HG02571 (cell line): ENCODE measurements at regions not wholly inside any gene's neighbourhood (a gene's known extent, or its start where the extent isn't known, plus 50 kb on each side); places are given as distances from the start of the nearest gene placed in this dataset.

Source experiments
- ATAC-seq: cut with Tn5 transposase; IDR thresholded peaks from one replicate; pipeline ENCODE4 v1.9.1; 2021; ENCODE audit warnings: mild to moderate bottlenecking, moderate library complexity; ENCODE audit not compliant: unreplicated experiment

- ATAC-seq, result no peak
Measured at GRCh38 chr9:79120533-79120932, 451.2 kb upstream of the TLE4 start.

GRCh38 chr9:79120941-79121340, 450.8 kb upstream of the TLE4 start:
- ATAC-seq, result no peak

GRCh38 chr9:79123415-79123814, 448.4 kb upstream of the TLE4 start:
- no peak for ATAC-seq

DNA sequence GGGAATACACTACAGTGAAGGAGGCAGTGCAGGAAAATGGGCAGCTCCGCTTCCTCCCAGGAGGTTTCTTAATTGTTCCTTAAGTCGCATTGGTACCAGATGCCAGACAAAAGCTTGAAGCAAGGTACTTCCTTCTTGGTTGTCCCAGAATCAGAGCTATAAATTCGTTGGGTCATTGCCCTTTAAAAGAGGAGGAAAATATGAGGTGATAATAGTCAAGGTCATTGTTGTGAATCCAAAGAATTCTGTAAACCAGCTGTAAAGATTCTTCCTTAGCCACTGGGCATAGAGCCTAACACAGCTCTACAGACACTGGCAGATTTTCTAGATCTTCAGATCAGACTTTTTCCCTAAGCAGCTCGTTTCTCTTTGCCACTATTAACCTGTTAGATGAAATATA, 444.1 kb upstream of the TLE4 start:
- no peak for ATAC-seq

DNA sequence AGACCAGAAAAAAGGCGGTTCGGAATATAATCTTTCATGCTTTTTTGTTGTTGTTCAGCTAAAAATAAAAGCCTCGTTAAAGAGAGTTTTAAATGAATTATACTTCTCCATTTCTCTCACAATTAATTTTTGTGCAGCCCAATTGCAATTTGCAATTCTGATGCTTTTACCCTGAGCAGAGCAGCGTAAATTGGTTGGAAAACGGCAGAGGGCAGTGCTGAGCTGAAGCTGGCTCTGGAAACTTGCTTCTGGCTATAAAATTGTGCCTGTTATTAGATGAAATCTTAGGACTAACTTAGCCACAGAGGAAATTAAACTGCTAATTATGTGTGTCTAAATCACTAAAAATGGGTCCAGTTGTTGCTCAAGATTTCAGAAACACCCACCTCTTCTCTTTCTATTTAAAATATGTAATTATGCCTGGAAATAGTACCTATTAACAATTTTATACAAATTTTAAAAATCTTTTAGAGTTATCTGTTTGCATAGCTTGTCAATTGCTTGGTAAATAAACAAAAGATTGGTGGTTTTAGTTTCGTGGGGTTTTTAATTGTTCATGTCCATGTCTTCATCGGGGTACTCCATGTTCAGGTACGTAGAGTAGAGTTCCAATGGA, 441.8 kb upstream of the TLE4 start:
- ATAC-seq, result no peak

- no peak for ATAC-seq
Measured at GRCh38 chr9:79131246-79131774, 440.5 kb upstream of the TLE4 start.

- no peak for ATAC-seq
Measured at GRCh38 chr9:79131824-79132377, 439.9 kb upstream of the TLE4 start.

GRCh38 chr9:79134654-79135053, 437.1 kb upstream of the TLE4 start:
- no peak for ATAC-seq

DNA sequence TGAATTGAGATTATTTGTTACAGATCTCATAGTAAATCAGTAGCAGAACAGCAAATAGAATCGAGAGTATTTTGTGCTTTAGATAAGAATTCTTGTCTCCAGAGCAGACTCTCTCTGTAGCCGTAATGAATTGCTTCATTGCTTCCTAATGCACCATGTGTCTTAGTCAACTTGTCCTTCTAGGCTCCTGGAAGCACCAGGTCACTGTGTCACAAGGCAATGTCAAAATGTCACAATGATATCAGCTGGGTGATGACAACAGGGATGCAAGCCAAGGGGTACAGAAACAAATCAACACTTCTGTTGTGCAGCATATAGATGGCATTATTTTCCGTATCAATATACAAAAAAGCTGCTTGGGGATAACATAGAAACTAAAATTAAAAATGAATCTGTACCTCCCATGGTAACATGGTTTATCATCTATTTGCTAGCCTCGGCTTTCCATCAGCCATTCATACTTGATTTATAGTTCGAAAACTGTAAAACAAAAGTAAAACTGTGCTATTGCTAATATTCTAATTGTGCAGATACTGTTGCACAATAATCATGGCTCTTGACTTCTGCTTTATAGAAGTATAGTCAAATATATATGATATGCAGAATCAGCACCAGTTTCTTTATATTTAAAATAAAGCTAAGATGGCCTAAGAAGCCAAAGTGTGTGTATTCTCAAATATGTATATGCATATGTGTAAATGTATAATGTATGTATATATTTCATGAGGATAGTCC, 435.9 kb upstream of the TLE4 start:
- no peak for ATAC-seq

DNA sequence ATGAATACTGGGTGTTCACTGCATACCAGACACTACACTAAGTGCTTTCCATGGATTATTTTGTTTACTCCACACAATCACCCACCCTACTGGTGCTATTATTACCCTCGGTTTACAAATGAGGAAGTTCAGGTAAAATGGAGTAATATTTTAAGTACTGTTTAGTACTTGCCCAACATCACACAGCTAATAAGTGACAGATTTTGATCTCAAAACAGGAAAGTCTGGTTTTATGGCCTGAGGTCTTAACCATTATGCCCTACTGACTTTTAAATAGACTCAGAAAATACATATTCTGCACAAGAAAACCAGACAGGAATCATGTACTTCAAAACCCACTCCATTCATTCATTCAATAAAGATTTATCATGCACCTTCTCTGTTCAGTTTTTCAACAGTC, 431.0 kb upstream of the TLE4 start:
- no peak for ATAC-seq

DNA sequence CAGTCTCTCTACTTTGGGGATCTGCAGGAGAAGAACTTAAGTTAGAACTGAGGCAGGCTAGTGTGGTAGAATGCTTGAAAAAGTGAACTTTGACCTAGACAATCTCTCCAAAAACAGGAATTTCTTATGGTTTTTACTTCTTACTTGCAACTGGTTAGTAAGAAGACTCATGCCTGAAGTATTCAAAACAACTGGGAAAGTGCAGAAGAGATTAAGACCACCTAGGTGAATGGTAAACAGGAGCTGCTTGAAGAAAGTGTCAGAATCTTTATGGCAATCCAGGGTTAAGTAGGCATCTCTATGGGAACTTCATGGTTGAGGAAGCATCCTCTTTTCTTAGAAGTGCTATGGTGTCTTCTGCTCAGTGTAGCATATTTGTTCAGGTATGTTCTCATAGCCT, 428.6 kb upstream of the TLE4 start:
- ATAC-seq, result no peak

DNA sequence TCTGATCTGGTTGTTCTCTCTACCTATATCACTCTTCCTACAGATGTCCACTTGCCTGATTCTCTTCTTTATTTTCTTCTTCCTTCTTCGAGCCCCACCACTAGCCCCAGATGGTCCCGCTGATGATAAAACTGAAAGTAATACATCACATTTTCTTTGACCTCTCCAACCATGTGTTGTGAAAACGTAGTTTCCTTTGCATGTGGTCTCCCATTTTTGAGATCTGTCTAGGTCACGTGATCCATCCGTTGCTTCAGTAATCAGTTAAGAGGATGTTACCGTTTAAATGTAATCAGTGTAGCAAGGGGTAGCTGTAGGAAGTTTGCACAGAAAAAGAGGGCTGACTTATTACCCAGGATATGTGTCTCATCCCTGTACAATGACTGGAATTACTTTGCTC, 426.3 kb upstream of the TLE4 start:
- ATAC-seq, result no peak

- no peak for ATAC-seq
Measured at GRCh38 chr9:79149585-79149984, 422.2 kb upstream of the TLE4 start.

- no peak for ATAC-seq
Measured at GRCh38 chr9:79151791-79152190, 420.0 kb upstream of the TLE4 start.

- no peak for ATAC-seq
Measured at GRCh38 chr9:79152306-79152705, 419.5 kb upstream of the TLE4 start.

GRCh38 chr9:79154806-79155205, 417.0 kb upstream of the TLE4 start:
- no peak for ATAC-seq

- no peak for ATAC-seq
Measured at GRCh38 chr9:79155308-79155707, 416.5 kb upstream of the TLE4 start.

DNA sequence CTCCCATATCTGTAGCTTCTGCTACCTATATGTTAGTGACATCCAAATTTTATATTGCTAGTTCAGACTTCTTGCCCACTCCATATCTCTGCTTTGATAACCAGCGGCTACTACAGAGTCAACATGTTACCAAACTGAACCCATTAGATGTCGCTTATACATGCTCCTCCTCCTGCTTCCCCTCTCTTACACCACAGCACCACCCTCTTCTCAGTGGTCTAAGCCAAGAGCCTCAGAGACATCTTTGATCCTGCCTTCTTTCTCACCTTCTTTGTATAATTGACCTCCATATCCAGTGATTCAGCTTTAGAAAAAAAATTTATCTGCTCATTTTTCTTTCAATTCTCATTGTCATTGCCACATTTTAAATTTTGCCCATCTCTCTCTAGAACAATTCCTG, 408.2 kb upstream of the TLE4 start:
- no peak for ATAC-seq

- ATAC-seq, result no peak
Measured at GRCh38 chr9:79164406-79164805, 407.4 kb upstream of the TLE4 start.

DNA sequence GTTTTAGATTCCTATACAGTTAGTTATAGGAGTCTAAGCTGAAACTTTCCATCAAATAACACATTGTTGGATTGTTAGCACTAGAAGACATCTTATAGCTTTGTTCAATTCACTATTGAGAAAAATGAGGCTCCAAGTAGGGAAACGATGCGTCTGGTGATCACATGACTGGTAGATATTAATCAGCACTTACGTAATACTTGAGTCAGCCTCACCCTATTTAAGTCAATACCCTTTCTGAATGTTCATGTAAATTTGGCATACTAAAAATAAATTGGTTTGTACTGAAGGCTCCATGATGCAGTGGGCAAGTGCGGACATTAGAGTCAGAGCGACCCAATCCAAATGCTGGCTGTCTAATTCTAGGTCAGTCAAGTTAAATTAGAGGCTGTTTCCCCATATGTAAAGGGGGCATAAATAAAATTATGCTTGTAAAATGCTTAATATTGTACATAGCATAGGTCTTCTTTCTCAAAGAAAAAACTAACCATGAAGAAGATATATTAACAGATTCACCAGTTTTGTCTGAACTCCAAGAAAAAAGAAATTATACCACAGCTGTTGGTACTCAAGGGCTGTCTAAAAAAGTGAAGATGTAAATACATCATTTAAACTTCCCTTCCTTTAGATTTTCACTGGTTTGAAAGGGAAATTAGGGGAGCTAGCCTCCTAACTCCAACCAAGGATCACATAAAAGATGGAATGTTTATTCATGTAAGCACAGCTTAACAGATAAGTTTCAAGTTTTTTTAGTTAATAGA, 406.6 kb upstream of the TLE4 start:
- no peak for ATAC-seq

DNA sequence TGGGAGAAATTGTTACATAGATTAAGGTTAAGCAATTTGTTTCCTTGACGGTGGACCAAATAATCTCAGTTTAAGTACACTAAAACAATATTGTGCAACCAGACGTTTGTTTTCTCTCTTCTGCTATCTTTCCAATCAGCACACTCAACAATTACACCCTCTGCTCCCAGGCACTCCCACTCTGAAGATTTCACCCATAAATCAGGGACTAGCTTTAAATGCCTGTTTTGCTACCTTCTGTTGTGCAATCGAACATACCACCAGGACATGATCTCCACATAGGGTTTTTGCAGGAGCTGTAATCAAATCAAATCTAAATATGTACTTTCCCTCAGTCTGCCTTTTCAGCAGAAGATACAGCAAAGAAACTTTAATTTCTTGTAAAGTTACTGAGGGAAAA, 405.8 kb upstream of the TLE4 start:
- no peak for ATAC-seq

DNA sequence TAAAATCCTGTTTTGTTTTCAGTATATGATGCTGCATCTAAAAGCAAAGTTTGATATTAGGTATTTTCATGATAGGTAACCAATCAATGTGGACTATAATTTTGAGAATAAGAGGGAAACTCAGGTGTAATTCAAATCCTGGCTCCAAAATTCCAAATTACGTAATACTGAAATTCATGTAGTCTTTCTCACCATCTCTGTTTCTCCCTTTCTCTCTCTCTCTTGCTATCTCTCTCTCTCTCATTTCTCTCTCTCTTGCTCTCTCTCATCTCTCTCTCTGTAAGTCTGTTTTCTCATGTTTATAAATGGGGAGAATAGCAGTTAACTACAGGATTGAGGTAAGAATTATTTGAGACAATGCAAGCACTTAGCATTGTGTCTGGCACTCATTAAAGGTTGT, 401.1 kb upstream of the TLE4 start:
- ATAC-seq, result no peak
